Panc1 (cell line): ENCODE measurements at regions not wholly inside any gene's neighbourhood (a gene's known extent, or its start where the extent isn't known, plus 50 kb on each side); places are given as distances from the start of the nearest gene placed in this dataset.

Experiments used
- CTCF ChIP-seq: fragments of 450-650 bp; IDR thresholded peaks from 2 replicates; pipeline ENCODE4 v1.5.1; 2017; ENCODE audit warnings: mild to moderate bottlenecking
- POLR2AphosphoS5 ChIP-seq: IDR thresholded peaks from 2 replicates; pipeline ENCODE4 v1.6.1; 2012; ENCODE audit warnings: mild to moderate bottlenecking, low read depth, low read length, moderate library complexity
- SIN3A ChIP-seq: IDR thresholded peaks from 2 replicates; pipeline ENCODE4 v1.6.1; 2012; ENCODE audit warnings: low read depth, mild to moderate bottlenecking, low read length, moderate library complexity, borderline replicate concordance; ENCODE audit not compliant: insufficient read depth
- TCF7L2 ChIP-seq: IDR thresholded peaks from 2 replicates; pipeline ENCODE4 v1.6.1; 2011; ENCODE audit warnings: mild to moderate bottlenecking, low read depth, low read length, inconsistent platforms
- TF ChIP-seq, protein P1 (sequence below), 2 experiments: IDR thresholded peaks; 2 replicates each; pipeline ENCODE4 v1.6.1; 2011 to 2012; ENCODE audit warnings: low read depth in 2 of 2, control low read depth in 1 of 2, low read length in 1 of 2, mild to moderate bottlenecking in 1 of 2, moderate library complexity in 1 of 2; ENCODE audit not compliant: insufficient read depth in 1 of 2

DNA sequence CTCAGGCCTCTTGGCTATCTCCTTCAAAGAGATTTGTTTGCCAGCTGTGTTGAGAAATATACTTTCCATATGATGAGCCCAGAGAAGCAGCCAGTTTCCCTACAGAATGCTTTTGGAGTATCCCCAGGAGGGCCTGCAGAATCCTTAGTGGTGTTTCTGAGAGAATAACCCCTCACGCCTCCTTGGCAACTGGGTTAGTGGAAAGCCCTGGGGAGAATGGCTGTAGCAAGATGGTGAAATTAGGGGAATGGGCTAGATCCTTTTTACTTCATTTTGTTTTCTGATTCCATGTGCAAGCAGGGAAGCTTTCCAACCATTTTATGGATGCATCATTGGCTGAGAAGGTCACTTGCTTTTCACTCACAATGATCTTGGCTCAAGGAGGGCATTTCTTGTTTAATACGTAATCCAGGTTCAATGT lies 364.6 kb downstream of the DMRT2 start:
- TF ChIP-seq, protein P1, sequence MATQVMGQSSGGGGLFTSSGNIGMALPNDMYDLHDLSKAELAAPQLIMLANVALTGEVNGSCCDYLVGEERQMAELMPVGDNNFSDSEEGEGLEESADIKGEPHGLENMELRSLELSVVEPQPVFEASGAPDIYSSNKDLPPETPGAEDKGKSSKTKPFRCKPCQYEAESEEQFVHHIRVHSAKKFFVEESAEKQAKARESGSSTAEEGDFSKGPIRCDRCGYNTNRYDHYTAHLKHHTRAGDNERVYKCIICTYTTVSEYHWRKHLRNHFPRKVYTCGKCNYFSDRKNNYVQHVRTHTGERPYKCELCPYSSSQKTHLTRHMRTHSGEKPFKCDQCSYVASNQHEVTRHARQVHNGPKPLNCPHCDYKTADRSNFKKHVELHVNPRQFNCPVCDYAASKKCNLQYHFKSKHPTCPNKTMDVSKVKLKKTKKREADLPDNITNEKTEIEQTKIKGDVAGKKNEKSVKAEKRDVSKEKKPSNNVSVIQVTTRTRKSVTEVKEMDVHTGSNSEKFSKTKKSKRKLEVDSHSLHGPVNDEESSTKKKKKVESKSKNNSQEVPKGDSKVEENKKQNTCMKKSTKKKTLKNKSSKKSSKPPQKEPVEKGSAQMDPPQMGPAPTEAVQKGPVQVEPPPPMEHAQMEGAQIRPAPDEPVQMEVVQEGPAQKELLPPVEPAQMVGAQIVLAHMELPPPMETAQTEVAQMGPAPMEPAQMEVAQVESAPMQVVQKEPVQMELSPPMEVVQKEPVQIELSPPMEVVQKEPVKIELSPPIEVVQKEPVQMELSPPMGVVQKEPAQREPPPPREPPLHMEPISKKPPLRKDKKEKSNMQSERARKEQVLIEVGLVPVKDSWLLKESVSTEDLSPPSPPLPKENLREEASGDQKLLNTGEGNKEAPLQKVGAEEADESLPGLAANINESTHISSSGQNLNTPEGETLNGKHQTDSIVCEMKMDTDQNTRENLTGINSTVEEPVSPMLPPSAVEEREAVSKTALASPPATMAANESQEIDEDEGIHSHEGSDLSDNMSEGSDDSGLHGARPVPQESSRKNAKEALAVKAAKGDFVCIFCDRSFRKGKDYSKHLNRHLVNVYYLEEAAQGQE (IDR thresholded peaks at IDR 0.05; ENCODE audit: insufficient read depth in 1 of 2, low read depth in 2 of 2, low read length in 1 of 2), result no peak
- TF ChIP-seq CTCF (no peak), POLR2AphosphoS5 (no peak), SIN3A (no peak), TCF7L2 (no peak)
